Neuronal stem cell (in vitro differentiated cells): ENCODE measurements at regions not wholly inside any gene's neighbourhood (a gene's known extent, or its start where the extent isn't known, plus 50 kb on each side); places are given as distances from the start of the nearest gene placed in this dataset.

Experiments used
- DNase-seq: peaks from one replicate; pipeline ENCODE4 v3.0.0-alpha.2; 2013; ENCODE audit warnings: low spot score
- H2AFZ ChIP-seq: one replicate; pipeline ENCODE4 v1.6.1; 2013; ENCODE audit warnings: mild to moderate bottlenecking, low read length, inconsistent platforms
- H2AK5ac ChIP-seq: 2 replicates; pipeline ENCODE4 v1.6.1; 2013; ENCODE audit warnings: low read depth, mild to moderate bottlenecking, inconsistent platforms, low read length, moderate library complexity, mixed read lengths
- H2BK120ac ChIP-seq: 2 replicates; pipeline ENCODE4 v1.6.1; 2013; ENCODE audit warnings: low read depth, mild to moderate bottlenecking, inconsistent platforms, low read length, moderate library complexity, mixed read lengths
- H2BK12ac ChIP-seq: one replicate; pipeline ENCODE4 v1.6.1; 2013; ENCODE audit warnings: low read length, inconsistent platforms
- H2BK15ac ChIP-seq: 2 replicates; pipeline ENCODE4 v1.6.1; 2013; ENCODE audit warnings: mild to moderate bottlenecking, low read length, inconsistent platforms, mixed read lengths
- H2BK5ac ChIP-seq: one replicate; pipeline ENCODE4 v1.6.1; 2013; ENCODE audit warnings: inconsistent platforms, mild to moderate bottlenecking, low read length, moderate library complexity
- H3K14ac ChIP-seq: one replicate; pipeline ENCODE4 v1.6.1; 2013; ENCODE audit warnings: low read length, inconsistent platforms
- H3K18ac ChIP-seq: 2 replicates; pipeline ENCODE4 v1.6.1; 2013; ENCODE audit warnings: low read length, inconsistent platforms
- H3K23ac ChIP-seq: 2 replicates; pipeline ENCODE4 v1.6.1; 2013; ENCODE audit warnings: low read depth, mild to moderate bottlenecking, mixed read lengths, low read length, inconsistent platforms; ENCODE audit not compliant: poor library complexity
- H3K27ac ChIP-seq: replicated peaks from 3 replicates; pipeline ENCODE4 v1.5.1; 2013; ENCODE audit warnings: low read length, inconsistent platforms
- H3K27me3 ChIP-seq, 3 experiments: 2 replicates each; pipeline ENCODE4 v1.6.1; 2013; ENCODE audit warnings: low read length in 3 of 3, mild to moderate bottlenecking in 2 of 3, inconsistent platforms in 1 of 3, low read depth in 1 of 3, mixed read lengths in 1 of 3, moderate library complexity in 1 of 3; ENCODE audit not compliant: control insufficient read depth in 3 of 3, insufficient read depth in 3 of 3
- H3K36me3 ChIP-seq, 2 donors: replicated peaks in 1 of 2; 2 replicates each; pipeline ENCODE4 v1.6.1; 2013; ENCODE audit warnings: low read length in 2 of 2; ENCODE audit not compliant: control insufficient read depth in 2 of 2, insufficient read depth in 2 of 2
- H3K4ac ChIP-seq: 2 replicates; pipeline ENCODE4 v1.6.1; 2013; ENCODE audit warnings: inconsistent platforms, mild to moderate bottlenecking, low read length, moderate library complexity
- H3K4me1 ChIP-seq, 2 donors: 1 replicate in 1 of 2; 2 replicates in 1 of 2; pipeline ENCODE4 v1.6.1; 2013; ENCODE audit warnings: low read length in 2 of 2, low read depth in 1 of 2; ENCODE audit not compliant: control insufficient read depth in 2 of 2, insufficient read depth in 1 of 2
- H3K4me2 ChIP-seq: one replicate; pipeline ENCODE4 v1.6.1; 2013; ENCODE audit warnings: mild to moderate bottlenecking, low read length, inconsistent platforms; ENCODE audit not compliant: insufficient read depth, poor library complexity, severe bottlenecking
- H3K4me3 ChIP-seq, 2 donors: 2 replicates each; pipeline ENCODE4 v1.5.1; 2013; ENCODE audit warnings: low read length in 2 of 2, mild to moderate bottlenecking in 2 of 2, inconsistent platforms in 1 of 2, moderate library complexity in 1 of 2
- H3K79me1 ChIP-seq: one replicate; pipeline ENCODE4 v1.6.1; 2013; ENCODE audit warnings: low read depth, mild to moderate bottlenecking, inconsistent platforms, low read length, moderate library complexity
- H3K9ac ChIP-seq: one replicate; pipeline ENCODE4 v1.6.1; 2013; ENCODE audit warnings: mild to moderate bottlenecking, low read depth, low read length, inconsistent platforms; ENCODE audit not compliant: poor library complexity
- H3K9me3 ChIP-seq, 2 donors: replicated peaks in 1 of 2; 2 replicates each; pipeline versions ENCODE3 to v1.6.1; 2013; ENCODE audit warnings: low read length in 2 of 2, mild to moderate bottlenecking in 2 of 2, inconsistent platforms in 1 of 2, low read depth in 1 of 2, mixed read lengths in 1 of 2, moderate library complexity in 1 of 2; ENCODE audit not compliant: control insufficient read depth in 2 of 2, insufficient read depth in 1 of 2
- H4K8ac ChIP-seq: one replicate; pipeline ENCODE4 v1.6.1; 2013; ENCODE audit warnings: low read depth, mild to moderate bottlenecking, inconsistent platforms, low read length, moderate library complexity
- H4K91ac ChIP-seq: one replicate; pipeline ENCODE4 v1.6.1; 2013; ENCODE audit warnings: low read length, low read depth, mild to moderate bottlenecking, inconsistent platforms; ENCODE audit not compliant: poor library complexity
- WGBS, 2 donors: extraction: QIAGEN DNeasy Blood & Tissue Kit; methylation state at CpG; one replicate each; pipeline ENCODE4 v1.1.7; 2013; ENCODE audit warnings: missing lambda C conversion rate in 2 of 2, mixed read lengths in 1 of 2; ENCODE audit not compliant: insufficient read length in 2 of 2, insufficient replicate concordance in 1 of 2; ENCODE audit errors: extremely low coverage in 2 of 2; 5-methylcytosine and 5-hydroxymethylcytosine counted together

GRCh38 chr1:34363447-34363846, 186.7 kb downstream of the C1orf94 start:
- H3K4me3 ChIP-seq = no peak overlapping the region
- peaks cover 0 to 8% (median 0%) of the 10 kb centered on the region in 3 experiments for H3K27me3 ChIP-seq
- H3K14ac ChIP-seq = no peak overlapping the region
- H3K4ac ChIP-seq = no peak overlapping the region
- H2BK120ac ChIP-seq = no peak overlapping the region
- H2BK5ac ChIP-seq = no peak overlapping the region
- no peak overlapping the region for H2BK12ac ChIP-seq
- no peak for DNase-seq
- no peaks in the 10 kb centered on the region for H3K4me1 ChIP-seq
- H3K23ac ChIP-seq = no peak overlapping the region
- no peak overlapping the region for H2AK5ac ChIP-seq
- no peak overlapping the region for H3K18ac ChIP-seq
- H3K4me2 ChIP-seq = no peak overlapping the region
- no peak overlapping the region for H3K9ac ChIP-seq
- no peak overlapping the region for H4K8ac ChIP-seq
- H3K36me3 ChIP-seq = no peaks in the 10 kb centered on the region
- no peak overlapping the region for H4K91ac ChIP-seq
- no peak overlapping the region for H3K27ac ChIP-seq
- H3K79me1 ChIP-seq = no peaks in the 10 kb centered on the region
- H3K9me3 ChIP-seq = peaks cover 0 to 2% of the 10 kb centered on the region in 2 donors
- no peak overlapping the region for H2AFZ ChIP-seq
- no peak overlapping the region for H2BK15ac ChIP-seq

GRCh38 chr1:34363915-34364314, 187.2 kb downstream of the C1orf94 start:
- Histone ChIP-seq H3K27me3 (peaks cover 0 to 8% (median 0%) of the 10 kb centered on the region in 3 experiments), H3K18ac (no peak overlapping the region), H2BK120ac (no peak overlapping the region), H4K8ac (no peak overlapping the region), H2BK5ac (no peak overlapping the region), H4K91ac (no peak overlapping the region), H3K4me2 (no peak overlapping the region), H2AK5ac (no peak overlapping the region), H3K27ac (no peak overlapping the region), H3K4ac (no peak overlapping the region), H2BK15ac (no peak overlapping the region), H3K9me3 (peaks cover 0 to 2% of the 10 kb centered on the region in 2 donors), H3K4me3 (no peak overlapping the region), H3K9ac (no peak overlapping the region), H3K23ac (no peak overlapping the region), H2AFZ (no peak overlapping the region), H2BK12ac (no peak overlapping the region), H3K36me3 (no peaks in the 10 kb centered on the region), H3K79me1 (no peaks in the 10 kb centered on the region), H3K14ac (no peak overlapping the region), H3K4me1 (no peaks in the 10 kb centered on the region)
- no peak for DNase-seq
- no CpG with 5 or more reads among the region's 4 CpGs for WGBS, 2 donors

GRCh38 chr1:34364376-34364775, 187.7 kb downstream of the C1orf94 start:
- DNase-seq = no peak
- H3K4me1 ChIP-seq = no peaks in the 10 kb centered on the region
- no peak overlapping the region for H2BK12ac ChIP-seq
- H4K8ac ChIP-seq = no peak overlapping the region
- H3K18ac ChIP-seq = no peak overlapping the region
- H2AK5ac ChIP-seq = no peak overlapping the region
- H2BK15ac ChIP-seq = no peak overlapping the region
- H3K14ac ChIP-seq = no peak overlapping the region
- H4K91ac ChIP-seq = no peak overlapping the region
- peaks cover 0 to 2% of the 10 kb centered on the region in 2 donors for H3K9me3 ChIP-seq
- no peaks in the 10 kb centered on the region for H3K36me3 ChIP-seq
- no CpG with 5 or more reads among the region's 4 CpGs for WGBS, 2 donors
- H2BK5ac ChIP-seq = no peak overlapping the region
- H3K9ac ChIP-seq = no peak overlapping the region
- H3K23ac ChIP-seq = no peak overlapping the region
- no peak overlapping the region for H3K4me3 ChIP-seq
- H3K4me2 ChIP-seq = no peak overlapping the region
- no peak overlapping the region for H2BK120ac ChIP-seq
- no peak overlapping the region for H3K27ac ChIP-seq
- H3K27me3 ChIP-seq = peaks cover 0 to 8% (median 0%) of the 10 kb centered on the region in 3 experiments
- no peak overlapping the region for H3K4ac ChIP-seq
- H2AFZ ChIP-seq = no peak overlapping the region
- no peaks in the 10 kb centered on the region for H3K79me1 ChIP-seq

GRCh38 chr1:34365295-34365694, 188.6 kb downstream of the C1orf94 start:
- H2BK120ac ChIP-seq = no peak overlapping the region
- H3K4me3 ChIP-seq = no peak overlapping the region
- no peak overlapping the region for H3K14ac ChIP-seq
- H2BK12ac ChIP-seq = no peak overlapping the region
- peaks cover 0 to 8% (median 0%) of the 10 kb centered on the region in 3 experiments for H3K27me3 ChIP-seq
- no peak overlapping the region for H2AFZ ChIP-seq
- no peaks in the 10 kb centered on the region for H3K36me3 ChIP-seq
- H3K4me2 ChIP-seq = no peak overlapping the region
- H3K79me1 ChIP-seq = no peaks in the 10 kb centered on the region
- no peak overlapping the region for H4K91ac ChIP-seq
- H3K18ac ChIP-seq = no peak overlapping the region
- H3K27ac ChIP-seq = no peak overlapping the region
- no peak overlapping the region for H3K4ac ChIP-seq
- no peak overlapping the region for H2BK5ac ChIP-seq
- no peak overlapping the region for H3K9ac ChIP-seq
- H2BK15ac ChIP-seq = no peak overlapping the region
- H3K23ac ChIP-seq = no peak overlapping the region
- no peak overlapping the region for H4K8ac ChIP-seq
- WGBS, 2 donors = no CpG with 5 or more reads among the region's 1 CpG
- H2AK5ac ChIP-seq = no peak overlapping the region
- DNase-seq = no peak
- H3K4me1 ChIP-seq = no peaks in the 10 kb centered on the region
- H3K9me3 ChIP-seq = peaks cover 0 to 2% of the 10 kb centered on the region in 2 donors
